ENCODE measurements at regions not wholly inside any gene's neighbourhood (a gene's known extent, or its start where the extent isn't known, plus 50 kb on each side); places are given as distances from the start of the nearest gene placed in this dataset.

- TF ChIP-seq CTCF (IDR thresholded peaks at IDR 0.05): no peak
- intact Hi-C loops (cut with micrococcal nuclease): no loop called here
- DNase-seq (no peak), ATAC-seq (no peak)
- no peaks in the 10 kb centered on the region for H3K4me1 Mint-ChIP-seq (ENCODE audit: low read depth)
- ChIA-PET CTCF (no interaction called here), POLR2A (interaction anchor here (0.7 kb wide), 1 partner anchor 64 kb away, joined by 3 read pairs; no protein-coding TSS in a partner anchor)
- H3K27ac Mint-ChIP-seq: no peak overlapping the region
- H3K36me3 Mint-ChIP-seq (ENCODE audit: low read depth): no peaks in the 10 kb centered on the region
- H3K27me3 Mint-ChIP-seq: no peaks in the 10 kb centered on the region
- no peaks in the 10 kb centered on the region for H3K9me3 Mint-ChIP-seq
- no peak overlapping the region for H3K4me3 Mint-ChIP-seq
These were observed 359.4 kb downstream of the TCERG1L start for GRCh38 chr10:130952086-130952485.

- no peaks in the 10 kb centered on the region for H3K36me3 Mint-ChIP-seq (ENCODE audit: low read depth)
- no peak for TF ChIP-seq CTCF (IDR thresholded peaks at IDR 0.05)
- POLR2A ChIA-PET: no interaction called here
- H3K9me3 Mint-ChIP-seq: no peaks in the 10 kb centered on the region
- ATAC-seq (no peak), DNase-seq (no peak)
- H3K4me3 Mint-ChIP-seq: no peak overlapping the region
- CTCF ChIA-PET: no interaction called here
- H3K27ac Mint-ChIP-seq: no peak overlapping the region
- no peaks in the 10 kb centered on the region for H3K4me1 Mint-ChIP-seq (ENCODE audit: low read depth)
- H3K27me3 Mint-ChIP-seq: no peaks in the 10 kb centered on the region
- intact Hi-C loops (cut with micrococcal nuclease): no loop called here
These were observed 357.1 kb downstream of the TCERG1L start for GRCh38 chr10:130954326-130954905.

- no peaks in the 10 kb centered on the region for H3K9me3 Mint-ChIP-seq
- ATAC-seq (no peak), DNase-seq (no peak)
- H3K4me1 Mint-ChIP-seq (ENCODE audit: low read depth): no peaks in the 10 kb centered on the region
- intact Hi-C loops (cut with micrococcal nuclease): no loop called here
- ChIA-PET POLR2A (no interaction called here), CTCF (no interaction called here)
- no peak overlapping the region for H3K27ac Mint-ChIP-seq
- H3K36me3 Mint-ChIP-seq (ENCODE audit: low read depth): no peaks in the 10 kb centered on the region
- H3K4me3 Mint-ChIP-seq: no peak overlapping the region
- no peaks in the 10 kb centered on the region for H3K27me3 Mint-ChIP-seq
- no peak for TF ChIP-seq CTCF (IDR thresholded peaks at IDR 0.05)
These were observed 355.3 kb downstream of the TCERG1L start for GRCh38 chr10:130956251-130956650.

DNA sequence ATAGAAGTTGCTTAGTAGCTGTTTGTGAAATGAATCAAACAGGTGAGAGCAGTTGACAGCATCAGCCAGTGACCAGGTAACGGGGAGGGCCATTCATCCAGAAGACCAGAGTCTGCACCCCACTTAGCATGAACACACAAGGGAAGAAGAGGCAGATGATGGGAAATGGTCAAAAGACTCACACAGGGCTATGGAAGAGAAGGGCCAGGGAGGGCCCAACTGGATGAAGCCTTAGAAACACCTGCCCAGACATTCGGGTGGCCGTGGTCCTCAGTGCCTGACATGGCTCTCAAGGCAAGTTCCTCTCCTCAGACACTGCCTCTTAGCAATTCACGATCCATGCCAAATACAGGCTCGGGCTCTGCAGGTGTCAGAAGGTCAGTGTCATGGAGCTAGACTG, 354.1 kb downstream of the TCERG1L start:
- intact Hi-C loops (cut with micrococcal nuclease): no loop called here

GRCh38 chr10:130958003-130958402, 353.5 kb downstream of the TCERG1L start:
- DNase-seq (no peak), ATAC-seq (no peak)
- H3K36me3 Mint-ChIP-seq (ENCODE audit: low read depth): no peaks in the 10 kb centered on the region
- no peaks in the 10 kb centered on the region for H3K9me3 Mint-ChIP-seq
- H3K27ac Mint-ChIP-seq: no peak overlapping the region
- ChIA-PET POLR2A (interaction anchor here (1.0 kb wide), 1 partner anchor 9 kb away, joined by 3 read pairs; no protein-coding TSS in a partner anchor), CTCF (no interaction called here)
- no peak overlapping the region for H3K4me3 Mint-ChIP-seq
- no peaks in the 10 kb centered on the region for H3K4me1 Mint-ChIP-seq (ENCODE audit: low read depth)
- intact Hi-C loops (cut with micrococcal nuclease): no loop called here
- no peak for TF ChIP-seq CTCF (IDR thresholded peaks at IDR 0.05)
- no peaks in the 10 kb centered on the region for H3K27me3 Mint-ChIP-seq

More for the DNA sequence above, 354.1 kb downstream of the TCERG1L start:
- Mint-ChIP-seq H3K9me3 (no peaks in the 10 kb centered on the region), H3K4me3 (no peak overlapping the region), H3K27me3 (no peaks in the 10 kb centered on the region), H3K4me1 (ENCODE audit: low read depth) (no peaks in the 10 kb centered on the region), H3K27ac (no peak overlapping the region), H3K36me3 (ENCODE audit: low read depth) (no peaks in the 10 kb centered on the region)
- DNase-seq: no peak
- CTCF ChIA-PET: no interaction called here
- ATAC-seq: no peak
- POLR2A ChIA-PET: interaction anchor here (1.0 kb wide), 1 partner anchor 8 kb away, joined by 3 read pairs; no protein-coding TSS in a partner anchor
- TF ChIP-seq CTCF (IDR thresholded peaks at IDR 0.05): no peak

All from activated CD8-positive, alpha-beta T cell treated with anti-CD3 and anti-CD28 coated beads for 36 hours (primary cell).